ENCODE measurements at regions not wholly inside any gene's neighbourhood (a gene's known extent, or its start where the extent isn't known, plus 50 kb on each side); places are given as distances from the start of the nearest gene placed in this dataset.

- Histone ChIP-seq H3K27ac (no peak overlapping the region), H3K4me1 (peaks cover 0 to 4% (median 0%) of the 10 kb centered on the region in 3 donors), H3K9me3 (no peaks in the 10 kb centered on the region), H3K36me3 (no peaks in the 10 kb centered on the region), H3K4me3 (no peak overlapping the region), H3K27me3 (no peaks in the 10 kb centered on the region)
- DNase-seq, result no peak
- no peak for TF ChIP-seq CTCF (IDR thresholded peaks at IDR 0.05)
- TF ChIP-seq POLR2A (IDR thresholded peaks at IDR 0.05), result no peak
- 14 to 17% methylated on average over 2 of the region's 2 CpGs for WGBS, 2 donors
- intact Hi-C loops (cut with DNase I), result no loop called here
Observed at GRCh38 chr11:104526006-104526405, 362.1 kb upstream of the PDGFD start.

GRCh38 chr11:104525416-104525815 lies 361.5 kb upstream of the PDGFD start:
- intact Hi-C loops (cut with DNase I), result no loop called here
- TF ChIP-seq CTCF (IDR thresholded peaks at IDR 0.05) (no peak), POLR2A (IDR thresholded peaks at IDR 0.05) (no peak)
- H3K4me3 ChIP-seq, result no peak overlapping the region
- DNase-seq, result no peak
- no peaks in the 10 kb centered on the region for H3K36me3 ChIP-seq
- WGBS, 2 donors, result 33 to 42% methylated on average over 3 of the region's 3 CpGs
- H3K4me1 ChIP-seq, result peaks cover 0 to 4% (median 0%) of the 10 kb centered on the region in 3 donors
- no peaks in the 10 kb centered on the region for H3K9me3 ChIP-seq
- H3K27me3 ChIP-seq, result no peaks in the 10 kb centered on the region
- H3K27ac ChIP-seq, result no peak overlapping the region

GRCh38 chr11:104524254-104524653 lies 360.3 kb upstream of the PDGFD start:
- Histone ChIP-seq H3K4me3 (no peak overlapping the region), H3K9me3 (no peaks in the 10 kb centered on the region), H3K4me1 (peaks cover 0 to 4% (median 0%) of the 10 kb centered on the region in 3 donors), H3K27ac (no peak overlapping the region), H3K27me3 (no peaks in the 10 kb centered on the region), H3K36me3 (no peaks in the 10 kb centered on the region)
- no peak for DNase-seq
- intact Hi-C loops (cut with DNase I), result no loop called here
- TF ChIP-seq CTCF (IDR thresholded peaks at IDR 0.05) (no peak), POLR2A (IDR thresholded peaks at IDR 0.05) (no peak)

GRCh38 chr11:104523611-104524010 lies 359.7 kb upstream of the PDGFD start:
- DNase-seq, result no peak
- intact Hi-C loops (cut with DNase I), result no loop called here
- 64 to 80% methylated on average over 1 of the region's 1 CpG for WGBS, 2 donors

GRCh38 chr11:104522650-104523049 lies 358.7 kb upstream of the PDGFD start:
- intact Hi-C loops (cut with DNase I), result no loop called here
- H3K27ac ChIP-seq, result no peak overlapping the region
- H3K27me3 ChIP-seq, result no peaks in the 10 kb centered on the region
- TF ChIP-seq CTCF (IDR thresholded peaks at IDR 0.05) (no peak), POLR2A (IDR thresholded peaks at IDR 0.05) (no peak)
- no peaks in the 10 kb centered on the region for H3K9me3 ChIP-seq
- H3K4me3 ChIP-seq, result no peak overlapping the region
- no peaks in the 10 kb centered on the region for H3K36me3 ChIP-seq
- H3K4me1 ChIP-seq, result peaks cover 0 to 4% (median 0%) of the 10 kb centered on the region in 3 donors
- no peak for DNase-seq

More at GRCh38 chr11:104523611-104524010, 359.7 kb upstream of the PDGFD start:
- Histone ChIP-seq H3K4me1 (peaks cover 0 to 4% (median 0%) of the 10 kb centered on the region in 3 donors), H3K36me3 (no peaks in the 10 kb centered on the region), H3K27me3 (no peaks in the 10 kb centered on the region), H3K27ac (no peak overlapping the region), H3K9me3 (no peaks in the 10 kb centered on the region), H3K4me3 (no peak overlapping the region)
- TF ChIP-seq POLR2A (IDR thresholded peaks at IDR 0.05) (no peak), CTCF (IDR thresholded peaks at IDR 0.05) (no peak)
